ENCODE measurements at regions not wholly inside any gene's neighbourhood (a gene's known extent, or its start where the extent isn't known, plus 50 kb on each side); places are given as distances from the start of the nearest gene placed in this dataset.

DNA sequence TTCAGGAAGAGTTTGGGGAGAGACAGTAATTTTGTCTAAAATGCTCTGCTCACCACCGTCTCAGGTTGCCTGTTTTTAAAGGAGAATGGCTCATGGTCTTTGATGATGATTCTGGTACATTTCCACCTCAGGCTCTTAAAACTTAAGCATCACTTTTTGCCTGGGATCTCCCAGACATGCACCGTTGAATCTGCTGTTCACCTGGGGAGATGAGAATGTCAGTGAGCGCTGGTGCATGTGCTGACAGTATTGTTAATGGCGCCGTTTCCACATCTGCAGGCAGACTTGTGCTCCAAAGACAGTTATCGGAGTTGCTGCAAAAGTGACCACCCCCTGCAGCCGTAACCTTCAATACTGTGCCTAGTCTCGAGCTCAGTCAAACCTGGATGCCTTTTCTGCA, 219.0 kb upstream of the TPM1 start:
- DNase-seq: no peak

DNA sequence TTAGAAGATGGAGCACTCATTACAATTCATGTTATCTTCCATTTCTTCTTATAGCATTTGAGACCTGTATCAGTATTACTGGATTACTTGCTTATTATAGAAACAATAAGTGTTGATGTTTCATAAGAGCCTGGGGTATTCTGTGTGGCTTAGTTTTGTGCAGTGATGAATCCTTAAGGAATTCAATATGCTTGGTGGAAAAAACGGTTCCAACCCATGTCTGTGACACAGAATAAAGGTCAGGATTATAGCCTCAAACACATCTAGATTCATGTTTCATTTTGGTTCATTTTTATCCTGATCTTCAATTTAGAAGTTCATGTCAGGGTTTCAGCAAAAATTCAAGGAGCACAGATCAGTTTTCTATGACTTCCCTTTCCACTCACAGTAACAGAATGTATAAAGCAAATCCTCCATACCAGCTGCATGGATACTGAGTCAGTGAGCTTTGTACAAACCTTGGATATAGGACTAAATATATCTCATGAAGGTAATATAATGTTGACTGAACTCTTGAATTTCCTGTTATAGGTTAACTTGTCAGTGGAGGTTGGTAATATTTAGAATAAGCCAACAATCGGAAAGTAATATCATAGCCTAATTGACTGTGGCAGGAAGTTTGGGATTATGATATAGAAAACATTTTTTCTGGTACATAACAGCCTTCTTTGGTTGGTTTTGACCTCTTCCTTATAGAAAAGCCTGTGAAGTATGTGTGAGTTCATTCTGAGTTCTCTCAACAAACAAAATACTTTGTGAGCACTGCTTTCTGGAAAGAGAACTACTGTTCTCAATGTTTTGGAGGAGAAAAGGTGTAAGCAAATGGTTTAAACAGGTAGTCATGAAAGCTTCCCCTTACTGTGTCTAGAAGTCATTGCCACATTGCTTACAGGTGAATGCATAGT, 218.2 kb upstream of the TPM1 start:
- no peak for DNase-seq

DNA sequence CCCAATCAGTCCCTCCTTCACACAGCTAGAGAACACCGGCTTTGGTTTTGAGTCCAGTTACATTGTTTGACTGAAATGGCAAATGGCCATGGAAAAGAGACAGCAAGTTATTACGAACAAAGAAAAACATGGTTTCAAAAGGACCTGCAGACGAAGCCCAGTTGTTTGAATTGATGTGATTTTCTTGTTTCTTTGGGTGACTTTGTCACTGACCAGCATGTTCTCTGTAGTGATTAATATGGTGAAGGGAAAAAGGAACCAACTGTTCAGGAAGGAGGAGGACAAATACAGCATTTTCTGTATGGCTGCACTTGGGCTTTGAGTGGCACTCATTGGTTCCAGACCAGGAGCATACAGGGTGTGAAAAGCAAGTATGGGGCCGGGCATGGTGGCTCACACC, 217.4 kb upstream of the TPM1 start:
- DNase-seq: no peak

DNA sequence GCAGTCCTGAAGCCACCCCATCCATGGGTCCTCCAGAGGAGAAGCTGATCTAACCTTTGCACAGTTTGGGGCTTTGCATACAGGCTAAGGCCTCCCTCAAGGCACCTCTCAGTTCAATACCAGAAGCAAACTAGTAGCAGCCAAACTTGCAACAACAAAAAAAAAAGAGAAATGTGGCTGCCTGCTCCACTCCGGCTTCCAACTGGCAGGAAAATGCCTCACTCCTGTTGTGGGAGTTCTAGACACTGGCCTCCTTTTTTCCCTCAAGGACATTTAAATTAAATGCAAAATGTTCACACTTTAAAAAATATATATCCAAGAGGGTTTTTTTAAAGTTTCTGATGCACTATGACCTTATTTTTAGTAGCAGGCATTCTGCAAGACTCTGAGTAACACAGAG, 216.0 kb upstream of the TPM1 start:
- no peak for DNase-seq

DNA sequence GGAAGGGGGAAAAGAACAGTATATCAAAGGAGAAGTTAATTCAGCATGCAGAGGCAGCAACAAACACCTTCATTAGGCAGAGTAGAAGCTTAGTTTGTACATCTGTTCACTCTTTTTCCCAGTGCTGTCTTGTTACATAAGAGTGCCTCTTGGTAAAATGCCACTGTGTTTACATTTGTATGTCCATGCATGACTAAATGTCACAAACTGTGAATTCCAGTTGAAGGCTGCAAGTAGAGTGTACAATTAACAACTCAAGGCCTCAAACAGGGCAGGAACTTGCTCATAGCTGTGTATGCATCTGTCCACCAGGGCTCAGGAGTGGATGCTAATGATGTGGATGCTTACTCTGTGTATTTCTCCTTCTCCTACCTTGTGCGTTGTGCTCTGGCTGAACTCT, 214.2 kb upstream of the TPM1 start:
- DNase-seq: no peak

DNA sequence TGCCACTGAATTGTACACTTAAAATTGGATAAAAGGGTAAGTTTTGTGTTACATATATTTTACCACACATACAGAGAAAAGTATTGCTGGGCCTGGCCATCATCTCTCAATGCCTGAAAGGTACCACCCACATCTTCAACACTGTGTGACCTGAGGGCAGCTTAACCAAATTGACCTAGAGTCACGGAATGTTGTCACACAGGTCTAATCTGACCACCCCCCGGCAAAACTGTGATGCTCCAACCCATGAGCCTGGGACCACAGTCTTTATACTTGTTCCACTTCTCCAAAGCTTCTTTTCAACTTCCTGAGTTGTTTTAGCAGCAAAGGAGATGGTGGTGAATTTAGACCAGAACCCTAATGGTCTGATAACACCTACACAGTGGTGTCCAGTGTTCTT, 210.3 kb upstream of the TPM1 start:
- DNase-seq: no peak

DNA sequence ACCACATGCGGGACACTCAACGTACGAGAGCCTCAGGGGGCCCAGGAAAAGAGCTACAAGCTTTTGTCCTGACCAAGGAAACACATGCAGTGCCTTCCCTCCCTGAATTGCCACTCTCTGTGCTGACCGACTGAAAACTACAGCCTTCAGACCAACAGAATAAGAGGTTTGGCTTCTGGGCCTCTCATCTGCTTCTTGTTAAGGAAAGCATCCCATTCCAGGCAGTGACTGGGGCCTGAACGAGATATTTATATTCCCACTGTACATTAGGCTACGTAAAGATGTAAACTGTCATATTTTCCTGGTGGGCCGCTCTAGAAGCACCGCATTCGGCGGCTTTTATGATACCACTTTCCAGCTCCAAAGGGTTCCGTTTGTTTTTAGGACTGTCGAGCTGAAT, 208.9 kb upstream of the TPM1 start:
- no peak for DNase-seq

DNA sequence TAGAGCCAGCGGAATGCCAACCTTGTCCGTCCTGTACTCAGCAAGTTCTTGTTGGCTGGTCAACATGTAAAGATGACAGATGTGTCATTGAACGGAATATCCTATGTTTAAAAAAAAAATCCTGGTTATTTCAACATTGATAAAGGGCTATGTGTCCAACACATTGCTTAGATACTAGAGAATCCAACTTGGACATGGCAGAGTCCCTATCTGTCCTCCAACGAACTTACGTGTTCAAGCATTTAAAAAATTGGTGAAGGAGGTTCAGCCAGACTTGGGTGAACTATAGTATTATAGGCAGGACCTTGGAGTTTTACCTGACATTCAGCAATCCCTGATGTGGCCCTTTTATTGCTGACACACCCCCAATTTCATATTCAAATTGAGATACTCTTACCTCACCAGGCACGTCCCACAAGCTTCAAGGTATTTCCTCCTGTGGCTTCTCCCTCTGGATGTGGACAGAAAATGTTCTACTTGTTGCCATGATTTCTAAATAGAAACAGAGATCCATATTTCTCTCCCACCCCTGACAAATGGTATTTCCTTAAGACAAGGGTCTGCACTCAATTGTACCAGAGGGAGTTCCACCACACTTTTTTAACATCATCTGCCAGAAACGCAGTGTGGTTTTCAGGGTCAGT, 207.7 kb upstream of the TPM1 start:
- DNase-seq: no peak

DNA sequence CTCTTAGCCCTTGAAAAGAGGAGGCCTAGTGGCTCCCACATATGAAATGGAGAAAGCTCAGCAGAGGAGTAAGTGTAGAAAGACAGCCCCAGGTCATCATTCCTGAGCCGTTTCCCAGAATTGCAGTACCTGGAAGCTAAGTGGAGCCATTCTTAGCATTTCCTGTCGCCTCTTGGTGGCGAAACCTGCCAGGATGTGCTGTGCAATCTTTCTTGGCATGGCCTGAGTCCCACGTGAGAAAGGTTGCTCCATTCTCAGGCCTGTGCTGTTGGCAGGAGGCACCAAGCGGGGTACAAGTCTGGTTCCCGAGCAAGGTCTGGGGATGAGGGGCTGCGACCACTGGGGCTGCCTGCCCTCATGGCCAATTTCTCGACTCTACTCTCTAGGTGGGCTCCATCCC, 207.2 kb upstream of the TPM1 start:
- DNase-seq: no peak

DNA sequence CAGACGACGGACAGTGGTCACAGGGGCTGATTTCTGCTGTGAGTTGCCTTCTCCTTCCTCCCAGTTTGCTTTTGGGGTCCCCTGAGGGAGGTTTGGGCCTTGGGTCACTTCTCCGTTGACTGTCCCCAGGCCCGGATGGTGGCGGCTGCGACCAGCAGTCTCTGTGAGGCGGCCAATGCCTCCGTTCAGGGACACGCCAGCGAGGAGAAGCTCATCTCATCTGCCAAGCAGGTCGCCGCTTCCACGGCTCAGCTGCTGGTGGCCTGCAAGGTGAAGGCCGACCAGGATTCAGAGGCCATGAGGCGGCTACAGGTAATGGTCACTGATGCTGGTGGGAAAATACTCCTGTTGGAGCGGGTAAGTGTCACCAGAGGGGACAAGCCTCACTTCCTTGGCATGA, 206.8 kb upstream of the TPM1 start:
- no peak for DNase-seq

DNA sequence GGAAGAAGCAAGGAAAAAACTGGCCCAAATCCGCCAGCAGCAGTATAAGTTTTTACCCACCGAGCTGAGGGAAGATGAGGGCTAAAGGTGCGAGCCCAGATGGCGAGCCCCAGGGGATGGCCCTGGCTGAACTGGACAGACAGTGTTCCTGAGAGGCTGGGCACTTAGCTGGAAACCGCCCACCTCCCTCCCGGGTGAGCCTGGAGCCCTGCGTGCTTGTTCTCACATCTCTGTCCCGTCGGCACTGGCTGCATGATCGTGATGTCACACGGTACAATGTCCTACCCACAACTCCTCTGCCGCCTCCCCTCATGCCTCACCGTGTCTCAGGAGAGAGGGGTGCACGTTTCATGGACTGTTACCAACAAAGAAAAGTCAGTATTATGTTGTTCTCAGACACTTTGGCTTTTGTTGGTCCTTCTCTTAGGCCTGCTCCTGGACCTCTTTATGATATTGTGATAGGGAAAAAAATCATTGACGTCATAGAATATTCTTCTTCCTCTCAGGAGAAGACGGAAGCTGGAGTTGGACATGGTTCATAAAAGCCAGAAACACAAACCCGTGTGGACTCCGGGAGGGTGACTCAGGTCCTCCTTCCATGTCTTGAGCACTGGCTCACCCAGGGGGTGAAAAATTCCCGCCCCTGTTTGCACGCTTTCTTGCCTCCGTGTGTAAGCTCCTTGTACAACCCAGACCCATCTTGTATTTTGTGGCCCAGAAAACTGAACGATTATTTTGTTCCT, 201.8 kb upstream of the TPM1 start:
- no peak for DNase-seq

DNA sequence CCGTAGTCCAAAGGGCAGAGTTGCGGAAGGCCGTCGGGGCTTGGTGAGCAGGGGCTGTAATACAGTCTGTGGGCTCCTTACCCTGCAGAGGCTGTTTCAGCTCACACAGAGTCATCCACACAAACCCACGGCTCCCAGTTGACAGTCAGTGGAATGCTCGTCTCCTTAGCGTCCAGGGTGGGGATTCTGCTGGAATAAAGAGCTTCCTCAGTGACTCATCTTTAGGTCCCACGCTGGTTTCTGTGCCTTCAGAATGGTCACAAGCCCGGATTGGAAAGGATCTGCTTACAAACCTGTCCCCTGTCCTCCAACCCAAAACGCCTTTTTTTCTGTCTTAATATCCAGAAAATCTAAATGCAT, 201.3 kb upstream of the TPM1 start:
- DNase-seq: no peak

DNA sequence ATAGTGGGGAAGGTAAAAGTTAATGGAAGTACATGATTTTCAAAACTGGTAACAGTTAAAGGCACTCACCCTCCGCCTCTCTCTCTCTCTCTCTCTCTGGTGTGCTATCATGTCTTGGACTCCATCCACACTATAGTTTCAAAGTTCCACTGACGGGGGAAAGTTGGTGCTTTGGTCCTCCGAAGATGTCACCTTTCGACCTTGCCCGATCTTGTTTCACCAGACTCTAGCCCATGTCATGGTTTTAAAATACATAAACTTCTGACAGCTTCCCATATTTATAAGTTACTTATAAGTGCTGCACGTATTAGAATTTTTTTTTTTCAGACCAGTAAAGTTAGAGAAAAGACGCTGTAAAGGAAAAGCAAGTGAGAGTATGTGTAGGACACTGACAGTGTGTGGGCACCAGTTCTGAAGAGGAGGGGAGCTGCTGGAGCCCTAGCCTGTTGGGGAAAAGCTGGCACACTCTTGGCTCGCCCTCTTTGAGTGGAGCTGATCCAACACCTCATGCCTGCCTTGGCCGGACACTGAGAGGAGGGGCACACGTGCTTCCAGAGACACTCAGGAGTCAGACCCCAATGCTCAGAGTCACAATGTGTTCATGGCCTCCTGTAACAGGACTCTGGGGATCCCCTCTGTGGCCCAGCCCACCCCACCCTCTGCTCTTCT, 200.5 kb upstream of the TPM1 start:
- DNase-seq: no peak

DNA sequence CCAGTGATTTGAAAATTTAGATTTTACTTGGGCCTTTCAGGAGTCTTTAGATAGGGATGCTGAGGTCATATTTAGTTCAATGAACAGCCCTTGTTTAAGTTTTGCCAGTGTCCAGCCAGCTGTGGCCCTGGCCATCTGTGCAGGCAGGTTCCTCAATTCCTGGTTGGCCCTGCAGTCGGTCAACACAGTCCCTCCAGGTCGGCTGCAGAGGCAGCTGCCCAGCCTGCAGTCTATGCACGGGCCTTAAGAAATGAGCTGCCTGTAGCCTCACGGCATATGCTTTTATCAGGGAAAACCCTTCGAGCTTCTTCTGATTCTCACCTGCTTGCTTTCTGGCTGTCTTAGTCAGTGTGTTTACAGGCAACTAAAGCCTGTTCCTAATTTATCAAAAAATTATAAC, 199.2 kb upstream of the TPM1 start:
- no peak for DNase-seq

DNA sequence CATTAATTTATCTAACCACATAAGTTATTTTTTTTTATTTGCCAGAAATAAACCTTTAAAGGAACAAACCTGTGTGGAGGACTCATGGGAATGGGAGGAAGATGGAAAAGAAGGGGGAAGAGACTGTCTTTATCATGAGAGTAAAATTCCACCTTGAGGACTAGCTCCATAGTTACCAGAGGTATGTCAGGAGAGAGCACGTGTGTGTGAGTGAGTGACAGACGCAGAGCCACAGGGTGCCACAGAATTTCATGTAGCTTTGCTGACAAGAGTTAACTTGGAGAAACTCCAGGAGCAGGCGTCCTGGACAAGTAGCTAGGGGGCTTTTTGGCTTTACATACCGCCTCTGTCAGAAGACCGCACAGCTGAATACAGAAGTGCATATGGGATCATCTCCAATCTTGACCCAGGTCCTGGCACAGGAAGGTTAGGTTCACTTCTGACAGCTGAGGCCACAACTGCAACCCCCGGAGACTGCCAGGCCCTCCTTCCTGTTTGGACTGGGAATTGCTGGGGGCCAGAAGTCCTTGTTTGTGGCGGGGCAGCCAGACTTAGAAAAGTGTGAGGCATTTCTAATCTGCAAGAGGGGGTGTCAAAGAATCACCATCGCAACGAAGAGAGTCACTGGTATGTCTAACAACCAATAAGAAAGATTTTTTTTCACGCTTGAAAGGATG, 197.8 kb upstream of the TPM1 start:
- DNase-seq: no peak

DNA sequence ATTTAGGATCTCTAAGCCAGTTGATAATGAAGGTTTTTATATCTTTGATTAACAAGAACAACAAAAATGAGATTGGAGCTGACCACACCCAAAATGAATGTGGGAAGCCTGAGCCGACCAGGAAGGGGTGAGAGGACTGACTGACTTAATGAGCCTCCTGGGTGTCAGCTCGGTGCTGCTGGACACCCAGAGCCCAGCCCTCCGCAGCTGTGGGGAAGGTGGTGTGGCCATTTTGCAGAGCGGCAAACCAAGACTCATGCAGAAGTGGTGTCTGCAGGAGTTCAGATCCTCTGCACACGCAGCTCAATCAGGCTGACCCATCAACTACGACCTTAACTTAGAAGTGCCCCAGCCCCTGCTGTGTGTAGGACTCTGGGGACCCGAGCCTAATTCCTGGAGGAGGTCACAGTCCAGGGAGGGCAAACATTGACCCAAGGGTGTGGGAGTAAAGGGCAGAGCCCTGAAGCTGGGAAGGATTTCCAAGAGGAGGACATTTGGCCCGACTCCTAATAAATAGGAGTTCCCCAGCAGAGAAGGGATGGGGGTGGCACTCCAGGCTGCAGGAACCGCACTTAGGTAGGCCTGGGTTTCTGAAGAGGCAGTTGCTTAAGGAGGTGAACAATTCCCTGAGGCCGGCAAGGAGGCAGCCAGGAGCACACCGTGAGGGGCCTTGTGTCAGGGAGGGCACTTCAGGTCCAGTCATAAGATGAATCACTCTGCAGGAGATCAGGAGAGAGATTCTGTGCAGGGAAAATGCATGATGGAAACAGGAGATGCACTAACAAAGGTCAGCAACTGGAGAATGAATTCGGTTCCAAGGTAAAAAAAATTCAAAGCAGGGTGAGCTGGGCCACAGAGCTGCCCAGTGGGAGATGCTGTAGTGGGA, 197.1 kb upstream of the TPM1 start:
- no peak for DNase-seq

DNA sequence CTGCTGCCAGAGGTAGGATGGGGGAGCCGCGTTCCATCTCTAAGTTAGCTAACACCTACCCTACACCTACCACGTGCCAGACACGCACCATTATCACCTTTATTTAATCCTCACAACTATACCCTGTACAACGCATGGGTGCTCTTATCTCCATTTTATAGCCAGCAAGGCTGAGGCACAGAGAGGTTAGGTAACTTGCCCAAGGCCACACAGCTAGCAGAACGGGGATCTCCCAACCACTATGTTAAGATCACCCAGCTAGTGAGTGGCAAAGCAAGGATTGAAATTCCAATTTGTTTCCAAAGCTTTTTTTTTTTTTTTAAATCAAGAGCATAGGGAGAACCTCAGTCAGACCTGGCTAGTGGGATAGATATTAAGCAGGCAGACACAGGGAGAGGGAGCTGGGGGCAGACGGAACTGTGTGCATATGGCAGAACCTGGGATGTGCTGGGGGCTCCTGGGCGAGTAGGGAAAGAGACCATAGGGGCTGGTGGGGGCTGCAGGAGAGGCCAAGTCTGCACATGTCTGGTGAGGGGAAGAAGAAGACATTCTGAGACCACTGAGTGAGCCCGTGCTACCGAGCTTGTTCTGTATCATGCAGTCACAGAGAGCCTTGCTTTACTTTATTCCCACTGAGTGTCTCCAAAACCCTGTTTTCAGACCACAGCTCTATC, 196.3 kb upstream of the TPM1 start:
- DNase-seq: no peak

DNA sequence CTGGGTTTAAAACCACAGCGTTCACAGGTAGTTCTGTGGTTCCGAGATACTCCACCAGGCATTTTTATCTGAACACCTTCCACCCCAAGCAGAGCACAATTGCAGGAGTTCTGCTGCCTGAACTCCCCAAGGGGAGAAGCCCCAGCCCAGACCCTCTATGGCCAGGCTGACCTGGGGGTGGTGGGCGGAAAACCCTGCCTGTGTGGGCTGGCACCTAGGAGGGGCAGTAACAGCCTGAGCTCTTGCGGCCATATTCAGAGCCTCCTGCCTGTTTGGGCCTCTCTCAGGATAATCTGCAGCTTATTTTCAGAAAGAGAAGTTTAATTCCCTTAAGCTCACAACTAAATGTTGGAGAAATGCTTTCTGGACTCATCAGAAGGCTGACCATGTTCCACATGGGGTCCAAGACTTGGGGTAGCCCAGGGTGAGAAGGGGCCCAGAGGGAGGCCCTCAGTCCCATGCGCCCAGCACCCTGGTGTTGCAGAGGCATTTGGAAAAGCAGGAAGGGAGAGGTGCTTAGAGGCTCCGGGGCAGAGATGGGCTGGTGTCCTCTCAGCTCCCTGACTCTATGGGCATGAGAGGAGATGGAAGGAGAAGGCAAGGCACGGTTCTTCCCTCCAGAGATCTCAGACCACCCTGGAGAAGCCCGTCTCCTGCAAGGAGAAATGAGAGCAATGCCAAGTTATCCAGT, 195.6 kb upstream of the TPM1 start:
- no peak for DNase-seq

DNA sequence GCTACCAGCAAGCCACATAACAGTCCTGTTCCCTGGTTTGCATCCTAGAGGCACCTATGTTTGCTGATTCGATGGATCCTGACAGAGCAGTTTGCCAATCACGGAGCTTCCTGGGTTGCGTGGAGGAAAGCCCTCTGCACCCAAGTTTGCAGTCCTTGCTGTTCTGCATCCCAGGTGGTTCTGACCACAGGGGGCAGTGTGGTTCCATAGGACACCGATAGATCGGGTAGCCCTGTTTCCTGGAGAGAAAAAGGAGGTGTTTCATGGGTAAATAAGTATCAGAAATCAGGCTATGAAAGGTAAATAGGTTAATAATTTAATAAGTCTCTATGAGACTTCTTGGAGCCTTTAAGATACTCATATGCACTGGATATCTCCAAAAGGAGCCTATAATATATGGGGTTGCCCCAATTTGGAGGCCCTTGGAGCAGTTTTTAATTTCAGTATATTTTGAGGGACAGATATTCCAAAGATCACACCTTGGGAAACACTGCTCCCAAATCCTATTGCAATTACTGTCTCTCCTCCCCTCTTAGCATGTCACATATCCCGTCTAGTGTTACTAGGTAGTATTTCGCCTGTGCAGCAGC, 194.6 kb upstream of the TPM1 start:
- no peak for DNase-seq

DNA sequence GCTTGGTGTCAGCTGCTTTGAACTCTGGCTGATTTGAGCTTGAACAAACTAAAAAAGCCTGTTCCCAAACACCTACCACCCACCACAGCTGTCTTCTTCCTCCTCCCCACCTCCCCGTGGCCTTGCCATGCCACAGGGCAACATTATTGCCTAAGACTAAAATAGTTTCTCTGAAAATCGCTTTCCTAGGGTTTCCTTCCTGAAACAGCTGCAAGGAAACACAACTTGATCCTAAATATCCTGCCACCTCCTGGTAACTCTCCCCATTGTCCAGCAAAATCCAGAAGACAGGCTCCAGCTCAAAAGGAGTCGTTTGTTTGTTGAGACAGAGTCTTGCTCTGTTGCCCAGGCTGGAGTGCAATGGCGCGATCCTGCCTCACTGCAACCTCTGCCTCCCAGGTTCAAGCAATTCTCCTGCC, 193.9 kb upstream of the TPM1 start:
- no peak for DNase-seq
